ENCODE measurements at regions not wholly inside any gene's neighbourhood (a gene's known extent, or its start where the extent isn't known, plus 50 kb on each side); places are given as distances from the start of the nearest gene placed in this dataset.

- Histone ChIP-seq H3K27ac (no peak overlapping the region), H3K4me2 (no peak overlapping the region), H3K4me3 (no peak overlapping the region), H3K9me3 (no peaks in the 10 kb centered on the region), H3K4me1 (no peaks in the 10 kb centered on the region)
- WGBS (ENCODE audit: missing lambda C conversion rate), result 28% methylated on average over 4 of the region's 4 CpGs
- CTCF ChIA-PET, result no interaction called here
- no peak for DNase-seq (ENCODE audit: low read depth in 1 of 2, low spot score in 1 of 2)
- FAIRE-seq, result no peak
- no peak for ATAC-seq
- POLR2A ChIA-PET, result no interaction called here
- TF ChIP-seq HOXA7 (CRISPR knock-in tag; IDR thresholded peaks at IDR 0.05) (no peak), RNF2 (IDR thresholded peaks at IDR 0.05; ENCODE audit: borderline replicate concordance, low read depth) (no peak), SREBF2 (IDR thresholded peaks at IDR 0.05) (no peak), ZNF302 (CRISPR knock-in tag; IDR thresholded peaks at IDR 0.05) (no peak), NFE2L2 (conservative IDR thresholded peaks at IDR 0.05; ENCODE audit: low read length) (no peak), ESRRA (IDR thresholded peaks at IDR 0.05; ENCODE audit: borderline replicate concordance, low read length) (no peak), MAX (IDR thresholded peaks at IDR 0.05) (no peak), MAFK (IDR thresholded peaks at IDR 0.05; ENCODE audit: partially characterized antibody) (no peak), ZFP36 (IDR thresholded peaks at IDR 0.05; ENCODE audit: borderline replicate concordance, partially characterized antibody) (no peak), MYC (IDR thresholded peaks at IDR 0.05; ENCODE audit: borderline replicate concordance, low read length) (no peak), JUNB (IDR thresholded peaks at IDR 0.05) (no peak), EHMT2 (IDR thresholded peaks at IDR 0.05; ENCODE audit: low read depth) (no peak), CHD4 (IDR thresholded peaks at IDR 0.05; ENCODE audit: borderline replicate concordance) (no peak)
Measured at GRCh38 chr6:94099072-94099471, 679.7 kb upstream of the EPHA7 start.

- Histone ChIP-seq H3K4me1 (no peaks in the 10 kb centered on the region), H3K4me2 (no peak overlapping the region), H3K4me3 (no peak overlapping the region), H3K27ac (no peak overlapping the region), H3K9me3 (no peaks in the 10 kb centered on the region)
- no peak for FAIRE-seq
- no peak for ATAC-seq
- no peak for DNase-seq (ENCODE audit: low read depth in 1 of 2, low spot score in 1 of 2)
- WGBS (ENCODE audit: missing lambda C conversion rate), result 7% methylated on average over 1 of the region's 1 CpG
- CTCF ChIA-PET, result no interaction called here
- POLR2A ChIA-PET, result no interaction called here
- TF ChIP-seq SREBF2 (IDR thresholded peaks at IDR 0.05) (no peak), HOXB13 (CRISPR knock-in tag; IDR thresholded peaks at IDR 0.05; ENCODE audit: low read depth) (no peak), HES2 (IDR thresholded peaks at IDR 0.05) (no peak), E2F6 (IDR thresholded peaks at IDR 0.05; ENCODE audit: borderline replicate concordance, low read depth) (no peak), HOXB5 (CRISPR knock-in tag; IDR thresholded peaks at IDR 0.05) (no peak), ZNF302 (CRISPR knock-in tag; IDR thresholded peaks at IDR 0.05) (no peak), NR3C1 (IDR thresholded peaks at IDR 0.05) (no peak), RFX5 (IDR thresholded peaks at IDR 0.05) (no peak), BCL3 (IDR thresholded peaks at IDR 0.05) (no peak), RARB (CRISPR knock-in tag; IDR thresholded peaks at IDR 0.05) (no peak), SMC3 (IDR thresholded peaks at IDR 0.05) (no peak), EP300 (IDR thresholded peaks at IDR 0.05) (no peak)
Measured at GRCh38 chr6:94095961-94096360, 676.6 kb upstream of the EPHA7 start.

GRCh38 chr6:94089941-94090340, 670.6 kb upstream of the EPHA7 start:
- Histone ChIP-seq H3K27ac (no peak overlapping the region), H3K9me3 (no peaks in the 10 kb centered on the region), H3K4me1 (no peaks in the 10 kb centered on the region), H3K4me3 (no peak overlapping the region), H3K4me2 (no peak overlapping the region)
- no peak for FAIRE-seq
- TF ChIP-seq RNF2 (IDR thresholded peaks at IDR 0.05; ENCODE audit: borderline replicate concordance, low read depth) (no peak), NPAS2 (CRISPR knock-in tag; IDR thresholded peaks at IDR 0.05; ENCODE audit: borderline replicate concordance) (no peak), RCOR1 (IDR thresholded peaks at IDR 0.05; ENCODE audit: low read depth, low read length) (no peak), HES2 (IDR thresholded peaks at IDR 0.05) (no peak), FOSB (CRISPR knock-in tag; IDR thresholded peaks at IDR 0.05) (no peak), KDM1A (IDR thresholded peaks at IDR 0.05; ENCODE audit: low read depth) (no peak), KDM5A (IDR thresholded peaks at IDR 0.05) (no peak), NR3C1 (IDR thresholded peaks at IDR 0.05) (no peak), BHLHE40 (IDR thresholded peaks at IDR 0.05; ENCODE audit: low read depth, low read length) (no peak), MAZ (IDR thresholded peaks at IDR 0.05; ENCODE audit: borderline replicate concordance, low read depth, low read length) (no peak), FOXS1 (CRISPR knock-in tag; IDR thresholded peaks at IDR 0.05) (no peak), EHMT2 (IDR thresholded peaks at IDR 0.05; ENCODE audit: low read depth) (no peak), HOXB13 (CRISPR knock-in tag; IDR thresholded peaks at IDR 0.05; ENCODE audit: low read depth) (no peak), NFE2L2 (conservative IDR thresholded peaks at IDR 0.05; ENCODE audit: low read length) (no peak), CEBPB (IDR thresholded peaks at IDR 0.05) (no peak), TP53 (CRISPR knock-in tag; IDR thresholded peaks at IDR 0.05) (no peak)
- ChIA-PET POLR2A (no interaction called here), CTCF (no interaction called here)
- ATAC-seq, result no peak
- 44% methylated on average over 4 of the region's 4 CpGs for WGBS (ENCODE audit: missing lambda C conversion rate)
- DNase-seq (ENCODE audit: low read depth in 1 of 2, low spot score in 1 of 2), result no peak

All from A549 (cell line).